K562 (cell line): ENCODE measurements at regions not wholly inside any gene's neighbourhood (a gene's known extent, or its start where the extent isn't known, plus 50 kb on each side); places are given as distances from the start of the nearest gene placed in this dataset.

Experiments
- CCAR2 ChIP-seq: fragments of 200-400 bp; formaldehyde crosslinking; IDR thresholded peaks from 2 replicates; pipeline ENCODE4 v1.6.1; 2017; ENCODE audit warnings: mild to moderate bottlenecking, low read depth, low read length
- CHD7 ChIP-seq: fragments of 200-600 bp; sonication (generic); IDR thresholded peaks from one replicate; pipeline ENCODE4 v1.6.1; 2012; ENCODE audit warnings: mild to moderate bottlenecking, low read depth, low read length, inconsistent platforms
- GMEB1 ChIP-seq: fragments of 250-450 bp; sonication (Bioruptor Pico); IDR thresholded peaks from 2 replicates; pipeline ENCODE4 v1.4.0; 2020; ENCODE audit warnings: mild to moderate bottlenecking
- HMGN3 ChIP-seq: IDR thresholded peaks from 2 replicates; pipeline ENCODE4 v1.6.1; 2011; ENCODE audit warnings: borderline replicate concordance, low read depth, mild to moderate bottlenecking, mixed read lengths, low read length; ENCODE audit not compliant: insufficient read length; ENCODE audit errors: extremely low read depth
- MCM5 ChIP-seq: fragments of 450-650 bp; IDR thresholded peaks from 2 replicates; pipeline ENCODE4 v1.6.1; 2016; ENCODE audit warnings: low read depth
- RREB1 ChIP-seq: fragments of 250-450 bp; sonication (Bioruptor Pico); IDR thresholded peaks from 2 replicates; pipeline ENCODE4 v1.4.0; 2020
- ZNF717 ChIP-seq: fragments of 250-450 bp; sonication (Bioruptor Pico); IDR thresholded peaks from 2 replicates; pipeline ENCODE4 v1.5.0; 2021

- TF ChIP-seq CHD7, result no peak
- TF ChIP-seq GMEB1, result no peak
- TF ChIP-seq CCAR2, result no peak
- TF ChIP-seq ZNF717 (CRISPR knock-in tag), result no peak
- TF ChIP-seq HMGN3, result no peak
- no peak for TF ChIP-seq MCM5
- TF ChIP-seq RREB1 (CRISPR knock-in tag), result no peak
These were observed 109.8 kb upstream of the UFM1 start (continued) for GRCh38 chr13:38239874-38240273.
